GM12891 (cell line): ENCODE measurements at regions not wholly inside any gene's neighbourhood (a gene's known extent, or its start where the extent isn't known, plus 50 kb on each side); places are given as distances from the start of the nearest gene placed in this dataset.

ENCODE experiments used
- DNase-seq: peaks from one replicate; pipeline ENCODE4 v3.0.0; 2011; ENCODE audit warnings: low spot score; ENCODE audit not compliant: insufficient read length
- FAIRE-seq: peaks from 2 replicates; lab custom pipeline; 2011; peaks lifted over from hg19 to GRCh38; lab: Jason Lieb, UNC
- PAX5 ChIP-seq: IDR thresholded peaks from 2 replicates; pipeline ENCODE4 v1.6.1; 2011; ENCODE audit warnings: low read length, moderate library complexity, mild to moderate bottlenecking; ENCODE audit not compliant: insufficient read depth, severe bottlenecking
- POLR2A ChIP-seq: IDR thresholded peaks from 2 replicates; pipeline ENCODE4 v1.6.1; 2011; ENCODE audit warnings: low read depth, low read length, control low read depth
- POLR2AphosphoS5 ChIP-seq: IDR thresholded peaks from 2 replicates; pipeline ENCODE4 v1.6.1; 2011; ENCODE audit warnings: low read depth, low read length, control low read depth
- POU2F2 ChIP-seq: IDR thresholded peaks from 2 replicates; pipeline ENCODE4 v1.6.1; 2011; ENCODE audit warnings: low read depth, mild to moderate bottlenecking, control low read depth, low read length, moderate library complexity
- SPI1 ChIP-seq: IDR thresholded peaks from 2 replicates; pipeline ENCODE4 v1.6.1; 2011; ENCODE audit warnings: low read depth, low read length, control low read depth
- TAF1 ChIP-seq: IDR thresholded peaks from 2 replicates; pipeline ENCODE4 v1.6.1; 2011; ENCODE audit warnings: low read depth, low read length, control low read depth

GRCh38 chr2:193966590-193966989 lies 1690.4 kb upstream of the SLC39A10 start:
- FAIRE-seq (no peak), DNase-seq (no peak)
- TF ChIP-seq SPI1 (no peak), POLR2AphosphoS5 (no peak), PAX5 (no peak), POLR2A (no peak), POU2F2 (no peak), TAF1 (no peak)

- DNase-seq (no peak), FAIRE-seq (no peak)
- TF ChIP-seq POLR2A (no peak), PAX5 (no peak), POU2F2 (no peak), SPI1 (no peak), TAF1 (no peak), POLR2AphosphoS5 (no peak)
These were observed 1691.8 kb upstream of the SLC39A10 start for GRCh38 chr2:193965263-193965662.

- DNase-seq (no peak), FAIRE-seq (no peak)
- TF ChIP-seq SPI1 (no peak), POLR2A (no peak), POLR2AphosphoS5 (no peak), PAX5 (no peak), POU2F2 (no peak), TAF1 (no peak)
These were observed 1693.4 kb upstream of the SLC39A10 start for GRCh38 chr2:193963472-193964119.

- no peak for TF ChIP-seq TAF1
- FAIRE-seq (no peak), DNase-seq (no peak)
These were observed 1710.2 kb upstream of the SLC39A10 start for GRCh38 chr2:193946806-193947205.

DNA sequence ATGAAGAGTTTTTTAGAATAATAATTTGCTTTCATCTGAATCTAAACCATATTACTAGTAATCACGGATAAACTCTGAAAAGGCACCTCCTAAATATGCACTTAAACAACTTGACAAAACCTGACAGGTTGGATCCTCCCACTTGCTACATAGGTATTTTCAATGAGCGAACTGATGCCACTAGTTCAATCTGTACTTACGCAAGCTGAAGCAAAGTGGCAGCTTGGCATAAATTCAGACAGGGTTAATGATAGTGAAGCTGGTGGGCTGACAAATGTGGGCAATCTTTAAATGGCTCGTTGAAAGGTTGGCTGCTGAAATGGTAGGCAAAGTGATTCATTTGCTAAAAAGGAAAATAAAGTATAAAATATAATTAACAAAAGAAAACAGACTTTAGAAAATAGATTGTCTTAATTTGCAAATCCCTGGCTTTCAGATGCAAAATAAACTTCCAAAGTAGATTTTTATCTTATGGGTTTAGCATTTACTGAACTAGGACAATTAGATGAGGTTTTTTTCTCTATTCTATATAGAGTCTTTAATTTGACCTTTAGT lies 1713.5 kb upstream of the SLC39A10 start:
- TF ChIP-seq TAF1, result no peak
- TF ChIP-seq POLR2A, result no peak
- no peak for TF ChIP-seq POLR2AphosphoS5
- TF ChIP-seq POU2F2, result no peak
- FAIRE-seq (no peak), DNase-seq (no peak)

- no peak for FAIRE-seq
- DNase-seq, result no peak
- no peak for TF ChIP-seq TAF1
- TF ChIP-seq SPI1, result no peak
- no peak for TF ChIP-seq POLR2A
- TF ChIP-seq PAX5, result no peak
- TF ChIP-seq POU2F2, result no peak
- no peak for TF ChIP-seq POLR2AphosphoS5
These were observed 1721.9 kb upstream of the SLC39A10 start for GRCh38 chr2:193935114-193935513.

- DNase-seq (no peak), FAIRE-seq (no peak)
- TF ChIP-seq TAF1, result no peak
- no peak for TF ChIP-seq SPI1
- TF ChIP-seq POLR2A, result no peak
- no peak for TF ChIP-seq POLR2AphosphoS5
- no peak for TF ChIP-seq POU2F2
- no peak for TF ChIP-seq PAX5
These were observed 1727.9 kb upstream of the SLC39A10 start for GRCh38 chr2:193929131-193929530.

GRCh38 chr2:193907561-193907960 lies 1712.8 kb upstream of the TMEFF2 start:
- FAIRE-seq (no peak), DNase-seq (no peak)
- no peak for TF ChIP-seq POU2F2
- no peak for TF ChIP-seq POLR2A
- TF ChIP-seq SPI1, result no peak
- TF ChIP-seq POLR2AphosphoS5, result no peak

- DNase-seq (no peak), FAIRE-seq (no peak)
- no peak for TF ChIP-seq POLR2A
- TF ChIP-seq TAF1, result no peak
- TF ChIP-seq SPI1, result no peak
- TF ChIP-seq POU2F2, result no peak
- TF ChIP-seq PAX5, result no peak
These were observed 1705.6 kb upstream of the TMEFF2 start for GRCh38 chr2:193900292-193900691.

- TF ChIP-seq POLR2A, result no peak
- TF ChIP-seq SPI1, result no peak
- TF ChIP-seq POLR2AphosphoS5, result no peak
- TF ChIP-seq PAX5, result no peak
- TF ChIP-seq POU2F2, result no peak
- no peak for TF ChIP-seq TAF1
- FAIRE-seq, result no peak
- DNase-seq, result no peak
These were observed 1700.5 kb upstream of the TMEFF2 start for GRCh38 chr2:193895226-193895625.
